ENCODE measurements at regions not wholly inside any gene's neighbourhood (a gene's known extent, or its start where the extent isn't known, plus 50 kb on each side); places are given as distances from the start of the nearest gene placed in this dataset.

DNA sequence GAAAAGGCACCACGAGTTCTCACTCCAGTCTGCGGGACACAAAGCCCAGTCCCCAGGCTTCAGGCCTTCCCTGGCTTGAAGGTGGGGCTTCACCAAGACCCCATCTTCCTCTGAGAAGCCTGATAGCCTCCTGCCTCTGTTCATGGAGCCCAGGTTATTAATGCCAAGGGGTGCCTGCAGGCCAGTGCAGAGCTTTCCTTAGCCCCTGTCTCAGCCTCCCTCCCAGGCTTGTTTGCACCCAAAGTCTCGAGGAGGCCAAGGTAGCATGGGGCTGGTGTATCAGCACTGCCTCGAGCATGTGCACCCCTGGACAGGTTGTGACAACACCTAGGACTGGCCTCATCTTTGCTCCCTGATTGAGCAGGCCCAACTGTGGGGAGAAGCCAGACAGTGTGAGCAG lies 108.1 kb upstream of the PCDH15 start:
- no peak for DNase-seq (ENCODE audit: extremely low spot score)

DNA sequence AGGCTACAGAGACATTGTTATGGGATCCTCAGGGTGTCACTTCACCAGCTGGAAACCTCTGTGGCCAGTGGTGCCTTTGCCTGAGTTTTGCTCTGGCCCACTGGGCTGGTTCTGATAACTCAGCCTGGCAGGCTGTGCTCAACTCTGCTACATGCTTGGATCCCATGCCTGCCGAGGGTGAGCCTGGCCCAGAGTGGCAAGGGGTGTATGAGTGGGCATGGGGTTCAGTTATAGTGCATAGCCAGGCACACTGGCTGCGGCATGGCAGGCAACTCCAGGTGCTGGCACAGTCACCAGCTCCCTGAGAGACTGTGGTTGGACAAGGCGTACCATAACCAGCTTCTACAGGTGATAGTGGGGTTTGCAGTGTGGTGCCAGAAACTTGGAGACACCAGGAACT lies 107.0 kb upstream of the PCDH15 start:
- WGBS = 100% methylated on average over 1 of the region's 3 CpGs
- H3K36me3 ChIP-seq = no peaks in the 10 kb centered on the region
- intact Hi-C loops (cut with DNase I) = no loop called here
- no peak overlapping the region for H3K27ac ChIP-seq (replicated peaks in 1 of 4)
- H3K9me3 ChIP-seq = peaks cover 0 to 7% (median 1%) of the 10 kb centered on the region in 4 donors
- H3K27me3 ChIP-seq = no peaks in the 10 kb centered on the region
- H3K4me1 ChIP-seq = no peaks in the 10 kb centered on the region
- no peak for DNase-seq (ENCODE audit: extremely low spot score)
- TF ChIP-seq POLR2A (IDR thresholded peaks at IDR 0.05; ENCODE audit: low read depth) (no peak), EP300 (IDR thresholded peaks at IDR 0.05) (no peak), CTCF (IDR thresholded peaks at IDR 0.05) (no peak), POLR2AphosphoS5 (IDR thresholded peaks at IDR 0.05) (no peak)
- H3K4me3 ChIP-seq = no peak overlapping the region

More for the DNA sequence above, 108.1 kb upstream of the PCDH15 start:
- intact Hi-C loops (cut with DNase I) = no loop called here
- Histone ChIP-seq H3K4me1 (no peaks in the 10 kb centered on the region), H3K36me3 (no peaks in the 10 kb centered on the region), H3K27me3 (no peaks in the 10 kb centered on the region), H3K9me3 (peaks cover 0 to 11% (median 6%) of the 10 kb centered on the region in 4 donors), H3K27ac (replicated peaks in 1 of 4) (no peak overlapping the region), H3K4me3 (no peak overlapping the region)
- 85% methylated on average over 2 of the region's 4 CpGs for WGBS
- TF ChIP-seq EP300 (IDR thresholded peaks at IDR 0.05) = no peak
- no peak for TF ChIP-seq POLR2A (IDR thresholded peaks at IDR 0.05; ENCODE audit: low read depth)
- TF ChIP-seq CTCF (IDR thresholded peaks at IDR 0.05) = no peak
- no peak for TF ChIP-seq POLR2AphosphoS5 (IDR thresholded peaks at IDR 0.05)

GRCh38 chr10:54906940-54907339 lies 105.9 kb upstream of the PCDH15 start:
- no peak for DNase-seq (ENCODE audit: extremely low spot score)
- intact Hi-C loops (cut with DNase I) = no loop called here

GRCh38 chr10:54905578-54906192 lies 104.7 kb upstream of the PCDH15 start:
- TF ChIP-seq POLR2A (IDR thresholded peaks at IDR 0.05; ENCODE audit: low read depth) (no peak), POLR2AphosphoS5 (IDR thresholded peaks at IDR 0.05) (no peak), EP300 (IDR thresholded peaks at IDR 0.05) (no peak), CTCF (IDR thresholded peaks at IDR 0.05) (no peak)
- H3K27me3 ChIP-seq = no peaks in the 10 kb centered on the region
- no peaks in the 10 kb centered on the region for H3K4me1 ChIP-seq
- WGBS = 62% methylated on average over 2 of the region's 2 CpGs
- no peaks in the 10 kb centered on the region for H3K36me3 ChIP-seq
- H3K27ac ChIP-seq (replicated peaks in 1 of 4) = no peak overlapping the region
- intact Hi-C loops (cut with DNase I) = no loop called here
- no peaks in the 10 kb centered on the region for H3K9me3 ChIP-seq
- DNase-seq (ENCODE audit: extremely low spot score) = no peak
- no peak overlapping the region for H3K4me3 ChIP-seq

More at GRCh38 chr10:54906940-54907339, 105.9 kb upstream of the PCDH15 start:
- no peaks in the 10 kb centered on the region for H3K9me3 ChIP-seq
- H3K27me3 ChIP-seq = no peaks in the 10 kb centered on the region
- H3K36me3 ChIP-seq = no peaks in the 10 kb centered on the region
- no peak overlapping the region for H3K4me3 ChIP-seq
- no peak overlapping the region for H3K27ac ChIP-seq (replicated peaks in 1 of 4)
- TF ChIP-seq EP300 (IDR thresholded peaks at IDR 0.05) = no peak
- no peak for TF ChIP-seq CTCF (IDR thresholded peaks at IDR 0.05)
- no peak for TF ChIP-seq POLR2A (IDR thresholded peaks at IDR 0.05; ENCODE audit: low read depth)
- TF ChIP-seq POLR2AphosphoS5 (IDR thresholded peaks at IDR 0.05) = no peak
- H3K4me1 ChIP-seq = no peaks in the 10 kb centered on the region

GRCh38 chr10:54904833-54905232 lies 103.8 kb upstream of the PCDH15 start:
- TF ChIP-seq POLR2AphosphoS5 (IDR thresholded peaks at IDR 0.05) (no peak), EP300 (IDR thresholded peaks at IDR 0.05) (no peak), POLR2A (IDR thresholded peaks at IDR 0.05; ENCODE audit: low read depth) (no peak), CTCF (IDR thresholded peaks at IDR 0.05) (no peak)
- H3K4me1 ChIP-seq = no peaks in the 10 kb centered on the region
- H3K36me3 ChIP-seq = no peaks in the 10 kb centered on the region
- DNase-seq (ENCODE audit: extremely low spot score) = no peak
- no peak overlapping the region for H3K4me3 ChIP-seq
- H3K27ac ChIP-seq (replicated peaks in 1 of 4) = no peak overlapping the region
- no peaks in the 10 kb centered on the region for H3K9me3 ChIP-seq
- intact Hi-C loops (cut with DNase I) = no loop called here
- 54% methylated on average over 1 of the region's 1 CpG for WGBS
- no peaks in the 10 kb centered on the region for H3K27me3 ChIP-seq
